OCI-LY1 (cell line): ENCODE measurements at regions not wholly inside any gene's neighbourhood (a gene's known extent, or its start where the extent isn't known, plus 50 kb on each side); places are given as distances from the start of the nearest gene placed in this dataset.

ENCODE experiments used
- CTCF ChIP-seq: fragments of 200-600 bp; sonication (generic), shearing (Covaris generic); IDR thresholded peaks from 2 replicates; pipeline ENCODE4 v1.5.1; 2017; ENCODE audit warnings: mild to moderate bottlenecking, antibody characterized with exemption, low read length, moderate library complexity, mixed read lengths
- EZH2 ChIP-seq: fragments of 200-600 bp; sonication (generic), shearing (Covaris generic); IDR thresholded peaks from 2 replicates; pipeline ENCODE4 v1.8.0; 2017; ENCODE audit warnings: borderline replicate concordance, mixed run types, mild to moderate bottlenecking, antibody characterized with exemption, low read length, moderate library complexity, mixed read lengths

- no peak for TF ChIP-seq CTCF
- no peak for TF ChIP-seq EZH2
These were observed 158.5 kb downstream of the LPIN1 start for GRCh38 chr2:11904941-11905340.
